ENCODE measurements at regions not wholly inside any gene's neighbourhood (a gene's known extent, or its start where the extent isn't known, plus 50 kb on each side); places are given as distances from the start of the nearest gene placed in this dataset.

- no peak for TF ChIP-seq BRCA1 (IDR thresholded peaks at IDR 0.05; ENCODE audit: low read depth, low read length)
- TF ChIP-seq RAD21 (IDR thresholded peaks at IDR 0.05 in 1 of 2, conservative IDR thresholded peaks at IDR 0.05 in 1 of 2; ENCODE audit: low read depth in 2 of 2, low read length in 2 of 2) = no peak
- TF ChIP-seq POLR2AphosphoS5 (IDR thresholded peaks at IDR 0.05; ENCODE audit: low read depth, low read length) = no peak
- no peak for TF ChIP-seq NRF1 (IDR thresholded peaks at IDR 0.05; ENCODE audit: low read depth, low read length)
These were observed 135.1 kb upstream of the MYCN start for GRCh38 chr2:15805206-15805605.
